GM23338 (cell line): ENCODE measurements at regions not wholly inside any gene's neighbourhood (a gene's known extent, or its start where the extent isn't known, plus 50 kb on each side); places are given as distances from the start of the nearest gene placed in this dataset.

Experiments used
- ATAC-seq: fragments of 200-7000 bp; cut with Tn5 transposase; 3 replicates; pipeline ENCODE4 v1.9.1; 2020
- DNase-seq: peaks from one replicate; pipeline ENCODE4 v3.0.0-alpha.2; 2015; ENCODE audit warnings: low spot score
- H2AFZ ChIP-seq: fragments of 200-600 bp; sonication (generic); 2 replicates; pipeline ENCODE4 v1.8.0; 2016; ENCODE audit warnings: antibody characterized with exemption, mild to moderate bottlenecking, moderate library complexity
- H3F3A ChIP-seq: fragments of 200-600 bp; sonication (generic); replicated peaks from 2 replicates; pipeline ENCODE4 v1.8.0; 2017; ENCODE audit warnings: antibody characterized with exemption, mixed run types, low read depth
- H3K27ac ChIP-seq: fragments of 200-600 bp; sonication (generic); 2 replicates; pipeline ENCODE4 v1.6.1; 2016; ENCODE audit warnings: low read depth
- H3K27me3 ChIP-seq: fragments of 200-600 bp; sonication (generic); 2 replicates; pipeline ENCODE4 v1.8.0; 2016; ENCODE audit warnings: mild to moderate bottlenecking, mixed run types, moderate library complexity; ENCODE audit not compliant: insufficient read depth
- H3K36me3 ChIP-seq: fragments of 200-600 bp; sonication (generic); 2 replicates; pipeline ENCODE4 v1.8.0; 2016; ENCODE audit warnings: mild to moderate bottlenecking; ENCODE audit not compliant: insufficient read depth
- H3K4me1 ChIP-seq: fragments of 200-600 bp; sonication (generic); 2 replicates; pipeline ENCODE4 v1.8.0; 2016; ENCODE audit warnings: mild to moderate bottlenecking, moderate library complexity; ENCODE audit not compliant: insufficient read depth
- H3K4me2 ChIP-seq: fragments of 200-600 bp; sonication (generic); 2 replicates; pipeline ENCODE4 v1.7.1; 2017; ENCODE audit warnings: mixed run types
- H3K4me3 ChIP-seq: fragments of 200-600 bp; sonication (generic); 2 replicates; pipeline ENCODE4 v1.6.1; 2016; ENCODE audit warnings: mixed run types
- H3K79me2 ChIP-seq: fragments of 200-600 bp; sonication (generic); replicated peaks from 2 replicates; pipeline ENCODE4 v1.8.0; 2017; ENCODE audit warnings: mild to moderate bottlenecking; ENCODE audit not compliant: insufficient read depth
- H3K9me2 ChIP-seq: fragments of 200-600 bp; sonication (generic); 2 replicates; pipeline ENCODE4 v1.8.0; 2017; ENCODE audit not compliant: insufficient read depth
- H4K20me1 ChIP-seq: fragments of 200-600 bp; sonication (generic); replicated peaks from 2 replicates; pipeline ENCODE4 v1.8.0; 2017; ENCODE audit warnings: mild to moderate bottlenecking; ENCODE audit not compliant: insufficient read depth
- H3K27ac Mint-ChIP-seq: 2 replicates; pipeline ENCODE4 v1.8.0; 2020; ENCODE audit warnings: inconsistent platforms, mild to moderate bottlenecking, moderate library complexity, mixed read lengths
- H3K27me3 Mint-ChIP-seq: 3 replicates; pipeline ENCODE4 v1.8.0; 2022; ENCODE audit warnings: low read depth, mild to moderate bottlenecking, moderate library complexity, mixed read lengths, inconsistent platforms; ENCODE audit not compliant: insufficient read depth, poor library complexity
- H3K36me3 Mint-ChIP-seq: 3 replicates; pipeline ENCODE4 v1.8.0; 2021; ENCODE audit warnings: low read depth, mild to moderate bottlenecking, inconsistent platforms, moderate library complexity, mixed read lengths
- H3K4me1 Mint-ChIP-seq: 3 replicates; pipeline ENCODE4 v1.8.0; 2020; ENCODE audit warnings: mild to moderate bottlenecking, inconsistent platforms, mixed read lengths
- H3K4me3 Mint-ChIP-seq: 3 replicates; pipeline ENCODE4 v1.8.0; 2021; ENCODE audit warnings: moderate library complexity, mild to moderate bottlenecking, inconsistent platforms, mixed read lengths
- H3K9me3 Mint-ChIP-seq: 3 replicates; pipeline ENCODE4 v1.8.0; 2020; ENCODE audit warnings: moderate library complexity, mild to moderate bottlenecking, inconsistent platforms, mixed read lengths
- CREB1 ChIP-seq: fragments of 250-450 bp; sonication (Bioruptor Pico); IDR thresholded peaks from 2 replicates; pipeline ENCODE4 v1.5.0; 2020; ENCODE audit warnings: low read depth, mild to moderate bottlenecking, moderate library complexity
- CTCF ChIP-seq, 2 experiments: fragments of 200-600 bp in 1 of 2; sonication (generic) in 1 of 2; conservative IDR thresholded peaks; 2 replicates each; pipeline versions ENCODE4 v1.5.1 to v1.6.1; 2016 to 2017; ENCODE audit warnings: antibody characterized with exemption in 2 of 2, low read depth in 2 of 2, mild to moderate bottlenecking in 2 of 2, moderate library complexity in 1 of 2
- ETS1 ChIP-seq: IDR thresholded peaks from 2 replicates; pipeline ENCODE4 v1.6.1; 2016; ENCODE audit warnings: antibody characterized with exemption
- EZH2 ChIP-seq: fragments of 200-600 bp; sonication (generic); IDR thresholded peaks from one replicate; pipeline ENCODE4 v1.8.0; 2017; ENCODE audit warnings: antibody characterized with exemption, mild to moderate bottlenecking, low read depth; ENCODE audit not compliant: unreplicated experiment
- EZH2phosphoT487 ChIP-seq: fragments of 200-600 bp; sonication (generic); IDR thresholded peaks from one replicate; pipeline ENCODE4 v1.8.1; 2018; ENCODE audit warnings: antibody characterized with exemption; ENCODE audit not compliant: unreplicated experiment
- JUNB ChIP-seq: IDR thresholded peaks from one replicate; pipeline ENCODE4 v1.6.1; 2016; ENCODE audit warnings: antibody characterized with exemption; ENCODE audit not compliant: unreplicated experiment
- NANOG ChIP-seq: IDR thresholded peaks from 2 replicates; pipeline ENCODE4 v1.6.1; 2016; ENCODE audit warnings: antibody characterized with exemption, borderline replicate concordance
- POLR2AphosphoS5 ChIP-seq: IDR thresholded peaks from 2 replicates; pipeline ENCODE4 v1.6.1; 2016; ENCODE audit warnings: antibody characterized with exemption, low read depth
- REST ChIP-seq: IDR thresholded peaks from one replicate; pipeline ENCODE4 v1.6.1; 2018; ENCODE audit warnings: antibody characterized with exemption; ENCODE audit not compliant: unreplicated experiment
- STAT1 ChIP-seq: IDR thresholded peaks from one replicate; pipeline ENCODE4 v1.6.1; 2016; ENCODE audit warnings: antibody characterized with exemption; ENCODE audit not compliant: unreplicated experiment

- Mint-ChIP-seq H3K4me3 (no peak overlapping the region), H3K27me3 (no peaks in the 10 kb centered on the region), H3K9me3 (no peaks in the 10 kb centered on the region), H3K27ac (no peak overlapping the region; the same call in 1 of the 2 replicates), H3K36me3 (no peaks in the 10 kb centered on the region; the same call in 2 of the 3 replicates), H3K4me1 (peaks cover 9% of the 10 kb centered on the region; the same call in 2 of the 3 replicates)
- no peak for ATAC-seq
- 0 out of 2 replicates have a peak, but pooled peaks cover 6% of the 10 kb centered on the region for H3K4me1 ChIP-seq
- H3K36me3 ChIP-seq, result no peaks in the 10 kb centered on the region
- no peaks in the 10 kb centered on the region for H3K79me2 ChIP-seq
- no peaks in the 10 kb centered on the region for H3F3A ChIP-seq
- no peaks in the 10 kb centered on the region for H4K20me1 ChIP-seq
- TF ChIP-seq POLR2AphosphoS5, result no peak
- TF ChIP-seq CREB1 (CRISPR knock-in tag), result no peak
- TF ChIP-seq JUNB, result no peak
- TF ChIP-seq EZH2phosphoT487, result no peak
- no peak for TF ChIP-seq NANOG
- no peak for TF ChIP-seq REST
- H3K4me3 ChIP-seq, result no peak overlapping the region
- H2AFZ ChIP-seq, result no peak overlapping the region
- no peak overlapping the region for H3K27ac ChIP-seq
- no peaks in the 10 kb centered on the region for H3K9me2 ChIP-seq
- no peak overlapping the region for H3K4me2 ChIP-seq
- H3K27me3 ChIP-seq, result no peaks in the 10 kb centered on the region
- no peak for DNase-seq
These were observed 718.6 kb downstream of the METTL15 start for GRCh38 chr11:28826807-28827206.

- Histone ChIP-seq H3K4me2 (no peak overlapping the region), H3K4me3 (no peak overlapping the region), H3K4me1 (0 out of 2 replicates have a peak, but pooled peaks cover 6% of the 10 kb centered on the region), H3F3A (no peaks in the 10 kb centered on the region), H4K20me1 (no peaks in the 10 kb centered on the region), H3K27me3 (no peaks in the 10 kb centered on the region), H3K27ac (no peak overlapping the region), H3K36me3 (no peaks in the 10 kb centered on the region), H2AFZ (no peak overlapping the region), H3K79me2 (no peaks in the 10 kb centered on the region), H3K9me2 (no peaks in the 10 kb centered on the region)
- no peak overlapping the region for H3K27ac Mint-ChIP-seq
- no peaks in the 10 kb centered on the region for H3K9me3 Mint-ChIP-seq
- ATAC-seq (no peak), DNase-seq (no peak)
- H3K36me3 Mint-ChIP-seq, result no peaks in the 10 kb centered on the region; the same call in 2 of the 3 replicates
- no peaks in the 10 kb centered on the region; the same call in 2 of the 3 replicates for H3K4me1 Mint-ChIP-seq
- H3K27me3 Mint-ChIP-seq, result peaks cover 4% of the 10 kb centered on the region
- no peak overlapping the region for H3K4me3 Mint-ChIP-seq
- no peak for TF ChIP-seq EZH2phosphoT487
- no peak for TF ChIP-seq ETS1
- TF ChIP-seq JUNB, result no peak
- no peak for TF ChIP-seq POLR2AphosphoS5
- no peak for TF ChIP-seq CREB1 (CRISPR knock-in tag)
- TF ChIP-seq STAT1, result no peak
- no peak for TF ChIP-seq EZH2
- TF ChIP-seq CTCF (conservative IDR thresholded peaks at IDR 0.05; ENCODE audit: low read depth in 2 of 2), result no peak
These were observed 714.4 kb downstream of the METTL15 start for GRCh38 chr11:28822576-28822975.
